ENCODE measurements at regions not wholly inside any gene's neighbourhood (a gene's known extent, or its start where the extent isn't known, plus 50 kb on each side); places are given as distances from the start of the nearest gene placed in this dataset.
"Not testable (repeated sequence)": the region's sequence is repeated elsewhere in the genome, so short reads cannot be mapped to it uniquely, and the experiment has no call there.

GRCh38 chr11:67873223-67873622 lies 130.7 kb downstream of the UNC93B1 start:
- not testable (repeated sequence) for DNase-seq (ENCODE audit: low read depth)

DNA sequence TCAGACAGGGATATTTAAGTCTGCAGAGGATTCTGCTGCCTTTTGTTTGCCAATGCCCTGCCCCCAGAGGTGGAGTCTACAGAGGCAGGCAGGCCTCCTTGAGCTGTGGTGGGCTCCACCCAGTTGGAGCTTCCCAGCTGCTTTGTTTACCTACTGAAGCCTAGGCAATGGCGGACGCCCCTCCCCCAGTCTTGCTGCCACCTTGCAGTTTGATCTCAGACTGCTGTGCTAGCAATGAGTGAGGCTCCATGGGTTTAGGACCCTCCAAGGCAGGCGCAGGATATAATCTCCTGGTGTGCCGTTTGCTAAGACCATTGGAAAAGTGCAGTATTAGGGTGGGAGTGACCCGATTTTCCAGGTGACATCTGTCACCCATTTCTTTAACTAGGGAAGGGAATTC lies 132.7 kb downstream of the UNC93B1 start:
- not testable (repeated sequence) for DNase-seq (ENCODE audit: low read depth)

DNA sequence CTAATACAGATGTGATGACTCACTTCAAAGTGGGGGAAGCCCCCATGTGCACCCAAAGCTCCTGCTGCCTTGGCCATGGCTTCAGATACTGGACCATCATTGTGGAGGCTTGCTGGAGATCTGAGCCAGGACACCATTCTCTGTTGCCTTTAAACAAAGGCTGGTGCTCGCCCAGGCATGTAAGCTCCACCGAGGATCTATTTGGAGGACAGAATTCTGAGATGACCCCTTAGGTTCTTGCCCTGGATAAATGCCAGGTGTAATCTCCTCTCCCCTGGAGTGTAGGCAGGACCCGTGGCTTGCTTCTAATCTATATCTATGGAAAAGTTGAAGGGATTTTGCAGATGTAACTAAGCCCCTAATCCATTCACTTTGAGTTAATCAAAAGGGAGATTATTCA lies 141.0 kb downstream of the UNC93B1 start:
- not testable (repeated sequence) for DNase-seq (ENCODE audit: low read depth)

DNA sequence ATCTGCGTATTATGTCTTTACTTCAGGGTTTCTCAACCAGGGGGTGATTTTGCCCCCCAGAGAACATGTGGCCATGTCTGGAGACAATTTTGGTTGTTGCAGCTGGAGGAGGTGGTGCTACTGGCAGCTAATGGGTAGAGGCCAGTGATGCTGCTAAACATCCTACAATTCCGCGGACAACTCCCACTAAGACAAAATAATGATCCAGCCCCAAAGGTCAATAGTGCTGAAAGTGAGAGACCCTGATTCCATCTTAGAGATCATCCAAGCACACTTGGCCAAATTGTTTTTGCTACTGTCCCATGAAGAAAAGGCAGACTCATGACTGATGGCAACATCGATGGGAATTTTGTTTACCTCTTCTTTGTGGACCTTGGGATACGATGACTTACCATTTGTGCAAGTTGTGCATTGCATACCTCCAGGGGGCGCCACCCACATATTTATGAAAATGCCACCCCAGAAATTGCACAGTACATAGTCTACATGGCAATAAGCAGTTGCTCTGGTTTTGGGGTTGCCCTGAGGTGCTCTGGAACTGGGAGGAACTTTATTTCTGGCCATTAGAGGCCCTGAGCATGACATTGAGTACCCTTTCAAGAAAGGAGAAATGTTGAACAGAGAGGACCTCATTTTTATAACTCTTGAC lies 144.3 kb downstream of the UNC93B1 start:
- DNase-seq (ENCODE audit: low read depth): peak; percentile 12

DNA sequence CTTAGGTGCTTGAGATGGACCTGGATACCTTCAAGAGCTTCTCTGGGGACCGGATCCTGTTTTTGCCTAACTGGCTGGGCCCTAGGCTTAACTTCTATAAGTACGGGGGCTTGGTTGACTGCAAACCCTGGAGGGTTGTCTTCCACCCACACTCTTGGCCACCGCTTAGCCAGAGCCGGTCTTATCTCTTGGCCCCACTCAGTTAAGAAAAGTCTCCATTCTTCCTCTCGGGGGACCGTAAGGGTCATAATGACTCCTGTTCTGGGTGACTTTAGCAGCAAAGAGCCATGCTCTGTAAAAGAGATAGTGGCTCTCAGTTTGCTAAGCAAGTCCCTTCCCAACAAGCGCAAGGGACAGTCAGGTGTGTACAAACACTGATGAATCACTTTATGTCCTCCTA lies 153.2 kb downstream of the UNC93B1 start:
- not testable (repeated sequence) for DNase-seq (ENCODE audit: low read depth)

DNA sequence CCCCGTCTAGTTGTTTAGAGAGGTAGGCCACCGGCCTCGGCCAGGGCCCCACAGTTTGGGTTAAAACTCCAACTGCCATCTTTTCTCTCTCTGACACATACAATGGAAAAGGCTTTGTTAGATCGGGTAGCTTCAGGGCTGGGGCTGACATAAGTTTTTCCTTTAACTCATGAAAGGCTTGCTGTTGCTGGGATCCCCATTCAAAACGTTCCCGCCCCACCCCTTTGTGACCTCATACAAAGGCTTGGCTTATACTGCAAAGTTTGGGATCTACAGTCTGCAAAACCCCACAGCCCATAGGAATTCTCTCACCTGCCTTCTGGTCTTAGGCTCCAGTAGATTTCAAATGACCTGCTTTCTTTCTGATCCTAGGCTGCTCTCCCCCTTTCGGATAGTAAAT lies 154.1 kb downstream of the UNC93B1 start:
- not testable (repeated sequence) for DNase-seq (ENCODE audit: low read depth)

GRCh38 chr11:67847896-67848875 lies 155.7 kb downstream of the UNC93B1 start:
- peak; percentile 2 for DNase-seq (ENCODE audit: low read depth)

- not testable (repeated sequence) for DNase-seq (ENCODE audit: low read depth)
These were observed 157.6 kb downstream of the UNC93B1 start for GRCh38 chr11:67846303-67846702.

DNA sequence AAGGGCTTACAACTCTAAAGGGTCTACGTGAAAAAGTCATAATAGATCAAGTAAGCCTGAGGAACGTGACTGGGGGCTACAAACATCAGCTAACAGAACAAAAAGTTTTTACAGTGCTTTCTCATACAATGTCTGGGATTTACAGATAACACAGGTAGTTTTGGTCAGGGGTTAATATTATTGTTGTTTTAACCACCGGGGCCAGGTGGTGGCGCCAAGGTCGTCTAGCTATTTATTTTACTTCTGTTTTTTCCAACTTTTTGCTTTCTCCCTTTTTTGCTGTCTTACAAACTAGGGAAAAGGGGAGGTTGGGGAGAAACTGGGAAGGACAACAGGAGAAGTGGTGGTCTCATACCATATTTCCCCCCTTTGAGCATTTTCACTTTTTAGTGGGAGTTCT lies 158.6 kb downstream of the UNC93B1 start:
- DNase-seq (ENCODE audit: low read depth): not testable (repeated sequence)

- not testable (repeated sequence) for DNase-seq (ENCODE audit: low read depth)
These were observed 163.3 kb downstream of the UNC93B1 start for GRCh38 chr11:67840599-67840998.

DNA sequence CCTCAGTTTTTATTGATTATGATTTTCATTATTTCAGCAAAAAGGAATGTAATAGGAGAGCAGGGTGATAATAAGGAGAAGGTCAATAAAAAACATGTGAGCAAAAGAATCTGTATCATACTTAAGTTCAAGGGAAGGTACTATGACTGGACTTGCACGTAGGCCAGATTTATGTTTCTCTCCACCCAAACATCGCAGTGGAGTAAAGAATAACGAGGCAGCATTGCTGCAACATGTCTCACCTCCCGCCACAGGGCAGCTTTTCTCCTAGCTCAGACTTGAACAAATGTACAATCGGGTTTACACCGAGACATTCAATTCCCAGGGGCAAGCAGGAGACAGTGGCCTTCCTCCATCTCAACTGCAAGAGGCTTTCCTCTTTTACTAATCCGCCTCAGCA lies 155.7 kb upstream of the ALDH3B2 start:
- DNase-seq (ENCODE audit: low read depth): not testable (repeated sequence)

GRCh38 chr11:67826951-67827296 lies 152.5 kb upstream of the ALDH3B2 start:
- DNase-seq (ENCODE audit: low read depth): not testable (repeated sequence)

DNA sequence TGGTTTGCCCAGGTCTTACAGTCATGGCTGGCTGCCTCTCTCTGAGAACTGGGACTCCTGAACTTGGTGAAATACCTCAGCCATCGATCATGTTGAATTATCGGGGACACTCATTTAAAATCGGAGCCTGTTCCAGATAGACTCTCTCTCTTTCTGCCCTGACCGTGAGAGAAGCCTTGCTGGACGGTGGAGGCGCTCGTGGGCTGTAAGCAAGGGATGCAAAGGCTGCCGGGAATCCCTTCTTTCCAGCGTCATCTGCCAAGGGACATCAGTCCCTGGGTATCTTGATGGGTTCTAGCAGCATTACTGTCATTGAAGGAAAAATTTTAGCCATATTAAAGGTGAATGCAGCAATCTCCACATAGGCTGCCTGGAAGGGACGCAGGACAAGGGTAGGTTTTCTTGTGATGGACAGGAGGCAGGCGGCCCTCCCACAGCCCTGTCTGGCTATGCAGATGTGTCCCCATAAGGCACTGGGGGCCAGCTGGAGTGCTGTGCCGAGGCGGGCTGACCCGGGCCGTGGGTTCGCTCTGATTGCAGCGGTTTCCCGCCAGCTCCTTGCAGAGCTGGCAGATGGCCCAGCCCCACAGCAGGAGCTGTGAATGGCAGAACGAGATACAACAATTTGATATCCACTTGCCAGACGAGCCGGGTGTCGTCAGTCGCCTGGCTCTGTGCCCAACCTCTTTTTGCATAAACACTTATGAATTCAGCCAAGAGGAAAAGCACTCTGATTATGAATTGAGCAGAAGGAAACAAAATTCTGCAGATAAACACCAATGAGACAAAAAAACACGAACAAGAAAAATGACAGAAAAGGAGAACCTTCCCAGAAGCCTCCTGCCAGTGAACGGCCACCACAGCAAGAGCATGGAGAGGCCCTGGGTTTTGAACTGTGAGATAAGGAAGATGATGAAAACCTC lies 151.9 kb upstream of the ALDH3B2 start:
- not testable (repeated sequence) for DNase-seq (ENCODE audit: low read depth)

- not testable (repeated sequence) for DNase-seq (ENCODE audit: low read depth)
These were observed 150.4 kb upstream of the ALDH3B2 start for GRCh38 chr11:67824861-67825260.

- no peak for DNase-seq (ENCODE audit: low read depth)
These were observed 145.7 kb upstream of the ALDH3B2 start for GRCh38 chr11:67820081-67820480.

- DNase-seq (ENCODE audit: low read depth): not testable (repeated sequence)
These were observed 143.1 kb upstream of the ALDH3B2 start for GRCh38 chr11:67817558-67817957.

- DNase-seq (ENCODE audit: low read depth): peak; percentile 15
These were observed 134.9 kb upstream of the ALDH3B2 start for GRCh38 chr11:67809301-67809700.

GRCh38 chr11:67807896-67808295 lies 133.5 kb upstream of the ALDH3B2 start:
- DNase-seq (ENCODE audit: low read depth): not testable (repeated sequence)

DNA sequence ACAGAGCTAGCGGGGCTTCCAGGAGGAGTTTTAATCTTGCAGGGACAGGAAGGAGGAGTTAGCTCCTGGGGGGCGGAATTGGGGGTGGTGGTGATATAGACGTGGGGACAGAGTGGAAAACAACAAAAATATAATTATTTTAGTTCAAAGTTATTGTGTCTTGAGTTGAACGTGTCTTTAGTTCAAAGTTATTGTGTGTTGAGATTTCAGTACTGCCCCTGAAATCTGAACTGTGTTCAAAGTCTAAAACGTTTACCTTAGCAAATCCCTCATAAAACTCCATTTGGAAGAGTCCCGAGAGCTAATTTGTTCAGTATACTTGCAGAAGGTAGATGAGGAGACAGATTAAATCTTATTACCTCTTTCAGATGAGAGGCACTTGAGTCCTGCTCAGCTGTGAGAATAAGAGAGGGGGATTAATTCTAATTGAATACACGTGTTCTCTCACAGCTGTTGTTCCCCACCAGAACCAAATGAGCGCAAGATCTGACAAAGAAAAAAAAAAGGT lies 132.4 kb upstream of the ALDH3B2 start:
- not testable (repeated sequence) for DNase-seq (ENCODE audit: low read depth)

DNA sequence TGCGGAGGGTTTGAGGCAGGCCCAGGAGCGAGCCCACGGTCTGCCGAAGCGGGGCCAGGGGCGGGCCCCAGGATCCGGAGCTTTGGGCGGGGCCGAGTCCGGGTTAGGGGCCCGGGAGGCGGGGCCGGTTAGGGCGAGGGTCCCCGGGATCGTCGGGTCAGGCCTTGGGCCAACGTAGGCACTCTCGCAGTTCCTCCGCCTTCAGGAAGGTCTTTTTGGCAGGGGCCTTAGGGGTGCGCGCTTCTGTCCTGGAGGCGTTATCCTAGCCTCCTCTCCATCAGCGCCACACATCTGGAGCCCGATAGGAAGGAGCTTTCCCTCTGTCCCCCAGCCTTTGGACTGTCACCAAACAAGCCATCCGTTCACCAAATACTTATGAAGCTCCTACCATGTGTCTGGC lies 131.8 kb upstream of the ALDH3B2 start:
- DNase-seq (ENCODE audit: low read depth): peak; percentile 10

- DNase-seq (ENCODE audit: low read depth): peak; percentile 90
These were observed 131.1 kb upstream of the ALDH3B2 start for GRCh38 chr11:67805253-67806126.

Measured in ELR (cell line).